Prostate gland (tissue), 2 donors: ENCODE measurements at regions not wholly inside any gene's neighbourhood (a gene's known extent, or its start where the extent isn't known, plus 50 kb on each side); places are given as distances from the start of the nearest gene placed in this dataset.

Experiments used
- CTCF ChIP-seq, 4 experiments: fragments of 200-600 bp in 2 of 4; fragments of 450-650 bp in 2 of 4; sonication (generic) in 2 of 4; IDR thresholded peaks; 1 replicate in 3 of 4; 2 replicates in 1 of 4; pipeline ENCODE4 v1.5.1; 2016 to 2019; ENCODE audit warnings: antibody characterized with exemption in 4 of 4, mild to moderate bottlenecking in 2 of 4, moderate library complexity in 2 of 4
- POLR2A ChIP-seq: fragments of 450-650 bp; IDR thresholded peaks from one replicate; pipeline ENCODE4 v1.6.1; 2016; ENCODE audit warnings: antibody characterized with exemption, mild to moderate bottlenecking
- POLR2AphosphoS5 ChIP-seq: sonication (generic); formaldehyde crosslinking; IDR thresholded peaks from one replicate; pipeline ENCODE4 v1.6.1; 2017; ENCODE audit warnings: antibody characterized with exemption

DNA sequence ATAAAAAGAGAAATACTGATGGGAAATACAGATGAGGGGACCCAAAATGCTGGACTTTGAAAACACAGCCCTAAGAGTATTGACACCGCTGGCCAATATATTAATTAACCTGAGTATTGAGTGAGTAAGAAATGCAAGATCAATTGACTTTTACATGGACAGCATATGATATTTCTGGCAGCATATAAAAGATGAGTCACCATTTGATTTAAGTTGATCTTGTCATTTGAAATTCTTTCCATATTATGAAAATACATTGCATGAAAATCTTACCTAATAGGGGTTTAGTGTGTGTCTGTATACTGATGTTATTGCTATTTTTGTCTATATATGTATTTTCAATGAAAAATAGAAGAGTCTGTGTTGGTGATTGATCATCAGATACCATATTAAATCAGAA is 619.6 kb downstream of the KCTD12 start:
- TF ChIP-seq CTCF (IDR thresholded peaks at IDR 0.05) (no peak), POLR2A (no peak), POLR2AphosphoS5 (no peak)
